WTC11 (cell line): ENCODE measurements at regions not wholly inside any gene's neighbourhood (a gene's known extent, or its start where the extent isn't known, plus 50 kb on each side); places are given as distances from the start of the nearest gene placed in this dataset.

Experiments used
- ATAC-seq: fragments of 200-7000 bp; cut with Tn5 transposase; 2 replicates; pipeline ENCODE4 v1.10.0; 2021; ENCODE audit warnings: mild to moderate bottlenecking, moderate library complexity
- CTCF ChIA-PET: fragments of 300-600 bp; sonication (Branson Sonifier 250); formaldehyde crosslinking; loops from one replicate; lab custom pipeline; 2021; ENCODE audit warnings: antibody characterized with exemption; lab: Charles Lee
- POLR2A ChIA-PET: fragments of 350-600 bp; sonication (Branson Sonifier 250); formaldehyde crosslinking; loops from one replicate; lab custom pipeline; 2021; ENCODE audit warnings: antibody characterized with exemption; lab: Charles Lee
- DNase-seq: peaks from one replicate; pipeline ENCODE4 v3.0.0; 2021; ENCODE audit warnings: low spot score
- H3K27ac Mint-ChIP-seq: 2 replicates; pipeline ENCODE4 v1.8.0; 2021; ENCODE audit warnings: mixed read lengths
- H3K27me3 Mint-ChIP-seq: 2 replicates; pipeline ENCODE4 v1.8.0; 2021; ENCODE audit warnings: low read depth, mild to moderate bottlenecking, moderate library complexity, mixed read lengths
- H3K36me3 Mint-ChIP-seq: 2 replicates; pipeline ENCODE4 v1.8.0; 2021; ENCODE audit warnings: mixed read lengths
- H3K4me1 Mint-ChIP-seq: 2 replicates; pipeline ENCODE4 v1.8.0; 2022; ENCODE audit warnings: mixed read lengths
- H3K4me3 Mint-ChIP-seq: 2 replicates; pipeline ENCODE4 v1.8.0; 2021; ENCODE audit warnings: mild to moderate bottlenecking, moderate library complexity, mixed read lengths
- H3K9me3 Mint-ChIP-seq: 2 replicates; pipeline ENCODE4 v1.8.0; 2021; ENCODE audit warnings: mixed read lengths
- AR ChIP-seq: fragments of 250-450 bp; sonication (Bioruptor Pico); IDR thresholded peaks from 2 replicates; pipeline ENCODE4 v1.9.0; 2021; ENCODE audit warnings: mild to moderate bottlenecking
- FOXP1 ChIP-seq: sonication (generic); formaldehyde crosslinking; IDR thresholded peaks from 2 replicates; pipeline ENCODE4 v1.8.0; 2022; ENCODE audit warnings: missing genetic modification reagents, mild to moderate bottlenecking, moderate library complexity, borderline replicate concordance
- HMGXB4 ChIP-seq: sonication (generic); formaldehyde crosslinking; IDR thresholded peaks from 2 replicates; pipeline ENCODE4 v1.8.1; 2023; ENCODE audit warnings: mild to moderate bottlenecking, moderate library complexity, missing genetic modification reagents
- JAZF1 ChIP-seq: fragments of 250-450 bp; sonication (Bioruptor Pico); IDR thresholded peaks from 2 replicates; pipeline ENCODE4 v1.9.0; 2021; ENCODE audit warnings: moderate library complexity, mild to moderate bottlenecking, inconsistent platforms
- MAX ChIP-seq: sonication (generic); formaldehyde crosslinking; IDR thresholded peaks from 2 replicates; pipeline ENCODE4 v1.8.0; 2022; ENCODE audit warnings: mild to moderate bottlenecking, missing genetic modification reagents
- PRDM15 ChIP-seq: sonication (generic); formaldehyde crosslinking; IDR thresholded peaks from 2 replicates; pipeline ENCODE4 v1.8.0; 2022; ENCODE audit warnings: missing genetic modification reagents
- PREB ChIP-seq: sonication (generic); formaldehyde crosslinking; IDR thresholded peaks from 2 replicates; pipeline ENCODE4 v1.8.1; 2022; ENCODE audit warnings: mild to moderate bottlenecking, missing genetic modification reagents, moderate library complexity, borderline replicate concordance
- SMAD4 ChIP-seq: sonication (generic); formaldehyde crosslinking; IDR thresholded peaks from 2 replicates; pipeline ENCODE4 v1.8.0; 2022; ENCODE audit warnings: mild to moderate bottlenecking, missing genetic modification reagents
- SOX15 ChIP-seq: fragments of 250-450 bp; sonication (Bioruptor Pico); IDR thresholded peaks from 2 replicates; pipeline ENCODE4 v1.9.0; 2021; ENCODE audit warnings: mild to moderate bottlenecking
- STAT6 ChIP-seq: sonication (generic); formaldehyde crosslinking; conservative IDR thresholded peaks from 2 replicates; pipeline ENCODE4 v1.8.1; 2023; ENCODE audit warnings: mild to moderate bottlenecking, low read depth, missing genetic modification reagents, moderate library complexity
- TEAD4 ChIP-seq: sonication (generic); formaldehyde crosslinking; IDR thresholded peaks from 2 replicates; pipeline ENCODE4 v1.8.0; 2022; ENCODE audit warnings: mild to moderate bottlenecking, missing genetic modification reagents
- ZBTB21 ChIP-seq: sonication (generic); formaldehyde crosslinking; IDR thresholded peaks from 2 replicates; pipeline ENCODE4 v1.8.1; 2023; ENCODE audit warnings: mild to moderate bottlenecking, missing genetic modification reagents, borderline replicate concordance
- ZNF396 ChIP-seq: fragments of 250-450 bp; sonication (Bioruptor Pico); IDR thresholded peaks from 2 replicates; pipeline ENCODE4 v1.8.0; 2021; ENCODE audit warnings: mild to moderate bottlenecking, moderate library complexity, borderline replicate concordance
- ZNF512 ChIP-seq: sonication (generic); formaldehyde crosslinking; IDR thresholded peaks from 2 replicates; pipeline ENCODE4 v1.8.1; 2022; ENCODE audit warnings: missing genetic modification reagents, borderline replicate concordance

- no peak overlapping the region for H3K4me3 Mint-ChIP-seq
- no peak for TF ChIP-seq SMAD4 (CRISPR knock-in tag)
- no peak for TF ChIP-seq HMGXB4
- ChIA-PET CTCF (no interaction called here), POLR2A (no interaction called here)
- peaks cover 19% of the 10 kb centered on the region for H3K4me1 Mint-ChIP-seq
- H3K27me3 Mint-ChIP-seq = no peaks in the 10 kb centered on the region
- no peaks in the 10 kb centered on the region for H3K36me3 Mint-ChIP-seq
- DNase-seq (no peak), ATAC-seq (no peak)
- H3K9me3 Mint-ChIP-seq = peaks cover 27% of the 10 kb centered on the region
- no peak overlapping the region for H3K27ac Mint-ChIP-seq
Measured at GRCh38 chr6:156651486-156651885, 125.7 kb upstream of the ARID1B start.

- Mint-ChIP-seq H3K27me3 (no peaks in the 10 kb centered on the region), H3K36me3 (no peaks in the 10 kb centered on the region), H3K4me3 (no peak overlapping the region), H3K9me3 (peaks cover 27% of the 10 kb centered on the region), H3K4me1 (peaks cover 18% of the 10 kb centered on the region), H3K27ac (no peak overlapping the region; the same call in 1 of the 2 replicates)
- DNase-seq (no peak), ATAC-seq (no peak)
- ChIA-PET POLR2A (no interaction called here), CTCF (no interaction called here)
- TF ChIP-seq PREB (no peak), SOX15 (CRISPR knock-in tag) (no peak), ZNF512 (no peak)
Measured at GRCh38 chr6:156650896-156651390, 126.2 kb upstream of the ARID1B start.

- ATAC-seq = no peak
- TF ChIP-seq ZNF396 (CRISPR knock-in tag) = no peak
- no peak for TF ChIP-seq MAX (CRISPR knock-in tag)
- no peak for TF ChIP-seq SOX15 (CRISPR knock-in tag)
- TF ChIP-seq STAT6 (CRISPR knock-in tag) = no peak
Measured at GRCh38 chr6:156648616-156649015, 128.6 kb upstream of the ARID1B start.

GRCh38 chr6:156647991-156648390, 129.2 kb upstream of the ARID1B start:
- Mint-ChIP-seq H3K36me3 (no peaks in the 10 kb centered on the region), H3K4me1 (peaks cover 5% of the 10 kb centered on the region; the same call in 1 of the 2 replicates), H3K27me3 (no peaks in the 10 kb centered on the region), H3K4me3 (no peak overlapping the region), H3K9me3 (peaks cover 10% of the 10 kb centered on the region), H3K27ac (no peak overlapping the region)
- POLR2A ChIA-PET = no interaction called here
- DNase-seq (no peak), ATAC-seq (no peak)
- CTCF ChIA-PET = no interaction called here
- TF ChIP-seq TEAD4 = no peak
- no peak for TF ChIP-seq PRDM15 (CRISPR knock-in tag)
- no peak for TF ChIP-seq ZBTB21 (CRISPR knock-in tag)
- no peak for TF ChIP-seq JAZF1
- no peak for TF ChIP-seq AR (CRISPR knock-in tag)
- no peak for TF ChIP-seq FOXP1

More at GRCh38 chr6:156648616-156649015, 128.6 kb upstream of the ARID1B start:
- Mint-ChIP-seq H3K4me1 (peaks cover 5% of the 10 kb centered on the region; the same call in 1 of the 2 replicates), H3K4me3 (no peak overlapping the region), H3K36me3 (no peaks in the 10 kb centered on the region), H3K27ac (no peak overlapping the region), H3K9me3 (peaks cover 16% of the 10 kb centered on the region), H3K27me3 (no peaks in the 10 kb centered on the region)
- no peak for DNase-seq
- POLR2A ChIA-PET = no interaction called here
- CTCF ChIA-PET = no interaction called here
